ENCODE measurements at regions not wholly inside any gene's neighbourhood (a gene's known extent, or its start where the extent isn't known, plus 50 kb on each side); places are given as distances from the start of the nearest gene placed in this dataset.
"Not testable (repeated sequence)": the region's sequence is repeated elsewhere in the genome, so short reads cannot be mapped to it uniquely, and the experiment has no call there.

- H3K4me3 ChIP-seq (ENCODE audit: low read length) = no peak overlapping the region
- H3K27me3 ChIP-seq (ENCODE audit: control insufficient read depth, insufficient read depth) = no peaks in the 10 kb centered on the region
- intact Hi-C loops (cut with DNase I) = no loop called here
- DNase-seq = no peak
- ATAC-seq = no peak
- H3K27ac ChIP-seq (ENCODE audit: low read length) = no peak overlapping the region
- no peaks in the 10 kb centered on the region for H3K4me1 ChIP-seq (ENCODE audit: control insufficient read depth, insufficient read depth, low read length)
- 48% methylated on average over 3 of the region's 3 CpGs for WGBS
- no peaks in the 10 kb centered on the region for H3K9me3 ChIP-seq (ENCODE audit: control insufficient read depth, low read length)
Measured at GRCh38 chr14:87629788-87630187, 363.2 kb downstream of the GALC start.

GRCh38 chr14:87628780-87629179 is 364.2 kb downstream of the GALC start:
- intact Hi-C loops (cut with DNase I) = no loop called here
- ATAC-seq = peak in 1 of 2 donors; percentile 19
- WGBS = 40% methylated on average over 3 of the region's 3 CpGs
- H3K27ac ChIP-seq (ENCODE audit: low read length) = no peak overlapping the region
- H3K4me3 ChIP-seq (ENCODE audit: low read length) = no peak overlapping the region
- H3K4me1 ChIP-seq (ENCODE audit: control insufficient read depth, insufficient read depth, low read length) = no peaks in the 10 kb centered on the region
- H3K27me3 ChIP-seq (ENCODE audit: control insufficient read depth, insufficient read depth) = no peaks in the 10 kb centered on the region
- DNase-seq = no peak
- H3K9me3 ChIP-seq (ENCODE audit: control insufficient read depth, low read length) = no peaks in the 10 kb centered on the region

- intact Hi-C loops (cut with DNase I) = no loop called here
- no peaks in the 10 kb centered on the region for H3K27me3 ChIP-seq (ENCODE audit: control insufficient read depth, insufficient read depth)
- H3K9me3 ChIP-seq (ENCODE audit: control insufficient read depth, low read length) = no peaks in the 10 kb centered on the region
- no peak overlapping the region for H3K27ac ChIP-seq (ENCODE audit: low read length)
- H3K4me3 ChIP-seq (ENCODE audit: low read length) = no peak overlapping the region
- ATAC-seq (peak; percentile 87 to 95), DNase-seq (peak in 2 of 3 donors; percentile 52 to 53)
- no peaks in the 10 kb centered on the region for H3K4me1 ChIP-seq (ENCODE audit: control insufficient read depth, insufficient read depth, low read length)
Measured at GRCh38 chr14:87628129-87628528, 364.9 kb downstream of the GALC start.

- H3K27me3 ChIP-seq (ENCODE audit: control insufficient read depth, insufficient read depth) = no peaks in the 10 kb centered on the region
- no peak overlapping the region for H3K27ac ChIP-seq (ENCODE audit: low read length)
- H3K4me3 ChIP-seq (ENCODE audit: low read length) = no peak overlapping the region
- no peaks in the 10 kb centered on the region for H3K4me1 ChIP-seq (ENCODE audit: control insufficient read depth, insufficient read depth, low read length)
- H3K9me3 ChIP-seq (ENCODE audit: control insufficient read depth, low read length) = no peaks in the 10 kb centered on the region
- no peak for DNase-seq
- no peak for ATAC-seq
- intact Hi-C loops (cut with DNase I) = no loop called here
Measured at GRCh38 chr14:87626266-87626665, 366.7 kb downstream of the GALC start.

GRCh38 chr14:87623616-87624015 is 369.4 kb downstream of the GALC start:
- H3K4me1 ChIP-seq (ENCODE audit: control insufficient read depth, insufficient read depth, low read length) = no peaks in the 10 kb centered on the region
- no peak for DNase-seq
- intact Hi-C loops (cut with DNase I) = no loop called here
- H3K27me3 ChIP-seq (ENCODE audit: control insufficient read depth, insufficient read depth) = no peaks in the 10 kb centered on the region
- 79% methylated on average over 1 of the region's 1 CpG for WGBS
- ATAC-seq = no peak
- no peak overlapping the region for H3K27ac ChIP-seq (ENCODE audit: low read length)
- H3K9me3 ChIP-seq (ENCODE audit: control insufficient read depth, low read length) = no peaks in the 10 kb centered on the region
- H3K4me3 ChIP-seq (ENCODE audit: low read length) = no peak overlapping the region

GRCh38 chr14:87617079-87617478 is 375.9 kb downstream of the GALC start:
- 33% methylated on average over 4 of the region's 4 CpGs for WGBS
- H3K27ac ChIP-seq (ENCODE audit: low read length) = no peak overlapping the region
- no peak for DNase-seq

GRCh38 chr14:87615822-87616679 is 376.9 kb downstream of the GALC start:
- no peaks in the 10 kb centered on the region for H3K4me1 ChIP-seq (ENCODE audit: control insufficient read depth, insufficient read depth, low read length)
- intact Hi-C loops (cut with DNase I) = no loop called here
- H3K4me3 ChIP-seq (ENCODE audit: low read length) = no peak overlapping the region
- H3K9me3 ChIP-seq (ENCODE audit: control insufficient read depth, low read length) = no peaks in the 10 kb centered on the region
- H3K27ac ChIP-seq (ENCODE audit: low read length) = no peak overlapping the region
- 53% methylated on average over 12 of the region's 12 CpGs for WGBS
- H3K27me3 ChIP-seq (ENCODE audit: control insufficient read depth, insufficient read depth) = no peaks in the 10 kb centered on the region
- DNase-seq (peak; percentile 36 to 68 (median 47)), ATAC-seq (peak; percentile 40 to 76)

More at GRCh38 chr14:87617079-87617478, 375.9 kb downstream of the GALC start:
- intact Hi-C loops (cut with DNase I) = no loop called here
- Histone ChIP-seq H3K4me3 (ENCODE audit: low read length) (no peak overlapping the region), H3K27me3 (ENCODE audit: control insufficient read depth, insufficient read depth) (no peaks in the 10 kb centered on the region), H3K4me1 (ENCODE audit: control insufficient read depth, insufficient read depth, low read length) (no peaks in the 10 kb centered on the region), H3K9me3 (ENCODE audit: control insufficient read depth, low read length) (no peaks in the 10 kb centered on the region)
- ATAC-seq = peak; percentile 41 to 88

- DNase-seq (no peak), ATAC-seq (no peak)
- WGBS = 70% methylated on average over 3 of the region's 3 CpGs
- Histone ChIP-seq H3K9me3 (ENCODE audit: control insufficient read depth, low read length) (no peaks in the 10 kb centered on the region), H3K4me3 (ENCODE audit: low read length) (no peak overlapping the region), H3K27ac (ENCODE audit: low read length) (no peak overlapping the region), H3K27me3 (ENCODE audit: control insufficient read depth, insufficient read depth) (no peaks in the 10 kb centered on the region), H3K4me1 (ENCODE audit: control insufficient read depth, insufficient read depth, low read length) (no peaks in the 10 kb centered on the region)
- intact Hi-C loops (cut with DNase I) = no loop called here
Measured at GRCh38 chr14:87615047-87615446, 377.9 kb downstream of the GALC start.

- Histone ChIP-seq H3K9me3 (ENCODE audit: control insufficient read depth, low read length) (no peaks in the 10 kb centered on the region), H3K4me1 (ENCODE audit: control insufficient read depth, insufficient read depth, low read length) (no peaks in the 10 kb centered on the region), H3K4me3 (ENCODE audit: low read length) (no peak overlapping the region), H3K27me3 (ENCODE audit: control insufficient read depth, insufficient read depth) (no peaks in the 10 kb centered on the region), H3K27ac (ENCODE audit: low read length) (no peak overlapping the region)
- 72% methylated on average over 2 of the region's 2 CpGs for WGBS
- ATAC-seq = no peak
- DNase-seq = no peak
- intact Hi-C loops (cut with DNase I) = no loop called here
Measured at GRCh38 chr14:87613881-87614280, 379.1 kb downstream of the GALC start.

- H3K4me1 ChIP-seq (ENCODE audit: control insufficient read depth, insufficient read depth, low read length); intact Hi-C loops (cut with DNase I); DNase-seq: not testable (repeated sequence)
Measured at GRCh38 chr14:87607056-87607455, 385.9 kb downstream of the GALC start.

GRCh38 chr14:87601036-87601435 is 391.9 kb downstream of the GALC start:
- no peak for ATAC-seq
- intact Hi-C loops (cut with DNase I) = no loop called here
- DNase-seq = no peak
- Histone ChIP-seq H3K27ac (ENCODE audit: low read length) (no peak overlapping the region), H3K9me3 (ENCODE audit: control insufficient read depth, low read length) (no peaks in the 10 kb centered on the region), H3K27me3 (ENCODE audit: control insufficient read depth, insufficient read depth) (peaks cover 3% of the 10 kb centered on the region), H3K4me1 (ENCODE audit: control insufficient read depth, insufficient read depth, low read length) (no peaks in the 10 kb centered on the region), H3K4me3 (ENCODE audit: low read length) (no peak overlapping the region)

More at GRCh38 chr14:87607056-87607455, 385.9 kb downstream of the GALC start:
- H3K27ac ChIP-seq (ENCODE audit: low read length); H3K9me3 ChIP-seq (ENCODE audit: control insufficient read depth, low read length); ATAC-seq; H3K27me3 ChIP-seq (ENCODE audit: control insufficient read depth, insufficient read depth); H3K4me3 ChIP-seq (ENCODE audit: low read length): not testable (repeated sequence)
- 58% methylated on average over 3 of the region's 3 CpGs for WGBS

GRCh38 chr14:87600240-87600639 is 392.7 kb downstream of the GALC start:
- Histone ChIP-seq H3K9me3 (ENCODE audit: control insufficient read depth, low read length) (no peaks in the 10 kb centered on the region), H3K27ac (ENCODE audit: low read length) (no peak overlapping the region), H3K4me1 (ENCODE audit: control insufficient read depth, insufficient read depth, low read length) (no peaks in the 10 kb centered on the region), H3K27me3 (ENCODE audit: control insufficient read depth, insufficient read depth) (peaks cover 3% of the 10 kb centered on the region), H3K4me3 (ENCODE audit: low read length) (no peak overlapping the region)
- intact Hi-C loops (cut with DNase I) = no loop called here
- ATAC-seq = no peak
- DNase-seq = no peak
- 55% methylated on average over 1 of the region's 1 CpG for WGBS
